ENCODE measurements at regions not wholly inside any gene's neighbourhood (a gene's known extent, or its start where the extent isn't known, plus 50 kb on each side); places are given as distances from the start of the nearest gene placed in this dataset.
"Not testable (repeated sequence)": the region's sequence is repeated elsewhere in the genome, so short reads cannot be mapped to it uniquely, and the experiment has no call there.

DNA sequence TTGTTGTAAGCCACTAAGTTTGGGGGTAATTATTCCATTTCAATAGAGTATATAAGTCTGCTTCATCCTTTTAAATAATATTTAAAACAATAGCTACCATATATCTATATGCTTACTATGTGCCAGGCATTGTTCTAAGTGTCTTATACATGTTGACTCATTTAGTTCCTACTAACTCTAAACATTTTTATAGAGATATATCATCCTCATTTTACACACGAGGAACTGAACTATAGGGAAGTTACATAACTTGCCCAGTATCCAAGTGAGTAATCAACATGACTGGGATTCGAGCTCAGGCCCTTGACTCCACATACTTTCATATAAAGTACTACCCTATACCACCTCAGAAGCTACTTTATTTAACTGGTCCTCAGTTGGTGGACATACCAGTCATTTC, 175.3 kb upstream of the RAI2 start:
- CTCF ChIA-PET: no interaction called here

DNA sequence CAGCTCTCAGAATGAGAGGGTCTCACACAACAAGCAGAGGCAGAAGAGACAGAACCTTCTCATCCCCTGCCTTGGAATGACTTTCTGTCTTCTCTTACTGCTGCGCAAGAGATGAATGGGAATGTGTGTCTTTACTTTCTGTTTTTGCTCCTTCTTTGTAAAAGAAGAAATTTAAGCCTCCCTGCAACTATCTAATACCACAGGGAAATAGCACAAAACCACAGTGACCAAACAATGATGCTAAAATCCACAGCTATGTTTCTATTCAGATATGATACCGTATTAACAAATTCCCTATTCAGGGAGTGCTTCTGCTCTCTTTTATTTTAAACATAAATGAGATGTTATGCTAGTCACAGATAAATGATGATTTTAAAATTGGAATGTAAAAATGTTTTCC, 173.8 kb upstream of the RAI2 start:
- CTCF ChIA-PET: no interaction called here
- no CpG with 5 or more reads among the region's 2 CpGs for WGBS (ENCODE audit: insufficient coverage)
- Histone ChIP-seq H3K9me3 (ENCODE audit: control extremely low read depth in 1 of 5, control insufficient read depth in 4 of 5, insufficient read depth in 2 of 5, low read depth in 1 of 5, low read length in 4 of 5) (peaks cover 0 to 3% (median 0%) of the 10 kb centered on the region in 5 experiments), H3K4me3 (ENCODE audit: control insufficient read depth in 1 of 7, extremely low read depth in 1 of 7, insufficient read depth in 4 of 7, low read depth in 2 of 7, low read length in 6 of 7) (no peak overlapping the region), H3K36me3 (ENCODE audit: control insufficient read depth in 4 of 4, insufficient read depth in 4 of 4, low read length in 3 of 4) (no peaks in the 10 kb centered on the region), H3K4me1 (ENCODE audit: control extremely low read depth in 1 of 4, control insufficient read depth in 4 of 4, insufficient read depth in 4 of 4, low read length in 3 of 4) (peaks cover 0 to 10% (median 0%) of the 10 kb centered on the region in 4 experiments), H3K27me3 (replicated peaks in 2 of 5; ENCODE audit: control insufficient read depth in 4 of 5, insufficient read depth in 5 of 5, low read length in 4 of 5) (no peaks in the 10 kb centered on the region), H3K27ac (ENCODE audit: insufficient read depth in 1 of 2, low read depth in 1 of 2, low read length in 2 of 2, poor library complexity in 1 of 2, severe bottlenecking in 2 of 2) (no peak overlapping the region)
- DNase-seq: peak in 2 of 3 donors; percentile 2 to 4
- POLR2A ChIA-PET: no interaction called here

More for the DNA sequence above, 175.3 kb upstream of the RAI2 start:
- 63% methylated on average over 2 of the region's 2 CpGs for WGBS (ENCODE audit: insufficient coverage)
- no peak for DNase-seq
- H3K4me1 ChIP-seq (ENCODE audit: control extremely low read depth in 1 of 4, control insufficient read depth in 4 of 4, insufficient read depth in 4 of 4, low read length in 3 of 4): peaks cover 0 to 10% (median 0%) of the 10 kb centered on the region in 4 experiments
- no peaks in the 10 kb centered on the region for H3K36me3 ChIP-seq (ENCODE audit: control insufficient read depth in 4 of 4, insufficient read depth in 4 of 4, low read length in 3 of 4)
- H3K27me3 ChIP-seq (replicated peaks in 2 of 5; ENCODE audit: control insufficient read depth in 4 of 5, insufficient read depth in 5 of 5, low read length in 4 of 5): no peaks in the 10 kb centered on the region
- H3K4me3 ChIP-seq (ENCODE audit: control insufficient read depth in 1 of 7, extremely low read depth in 1 of 7, insufficient read depth in 4 of 7, low read depth in 2 of 7, low read length in 6 of 7): no peak overlapping the region
- H3K9me3 ChIP-seq (ENCODE audit: control extremely low read depth in 1 of 5, control insufficient read depth in 4 of 5, insufficient read depth in 2 of 5, low read depth in 1 of 5, low read length in 4 of 5): peaks cover 0 to under 1% (median 0%) of the 10 kb centered on the region in 5 experiments
- POLR2A ChIA-PET: no interaction called here
- H3K27ac ChIP-seq (ENCODE audit: insufficient read depth in 1 of 2, low read depth in 1 of 2, low read length in 2 of 2, poor library complexity in 1 of 2, severe bottlenecking in 2 of 2): no peak overlapping the region

DNA sequence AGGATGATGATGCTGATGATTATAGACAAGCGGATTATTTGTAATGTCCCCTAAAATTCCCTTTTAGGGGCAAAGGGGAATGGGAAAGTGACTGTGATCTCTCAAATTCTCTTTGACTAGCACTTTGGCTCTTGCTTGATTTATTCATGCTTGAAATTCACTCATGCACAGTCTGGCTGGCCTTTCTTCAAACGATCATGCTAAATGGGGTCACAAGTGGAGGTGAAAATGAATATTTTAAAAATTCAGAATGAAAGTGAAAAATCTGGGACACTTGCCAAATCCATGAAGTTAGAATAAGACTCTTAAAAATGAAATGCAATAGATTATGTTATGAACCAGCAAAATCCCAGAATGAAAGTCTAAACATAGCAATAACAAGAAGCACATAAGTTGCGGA, 173.4 kb upstream of the RAI2 start:
- no peaks in the 10 kb centered on the region for H3K27me3 ChIP-seq (replicated peaks in 2 of 5; ENCODE audit: control insufficient read depth in 4 of 5, insufficient read depth in 5 of 5, low read length in 4 of 5)
- no peak overlapping the region for H3K27ac ChIP-seq (ENCODE audit: insufficient read depth in 1 of 2, low read depth in 1 of 2, low read length in 2 of 2, poor library complexity in 1 of 2, severe bottlenecking in 2 of 2)
- peaks cover 0 to 3% (median 0%) of the 10 kb centered on the region in 5 experiments for H3K9me3 ChIP-seq (ENCODE audit: control extremely low read depth in 1 of 5, control insufficient read depth in 4 of 5, insufficient read depth in 2 of 5, low read depth in 1 of 5, low read length in 4 of 5)
- CTCF ChIA-PET: no interaction called here
- no peak for DNase-seq
- H3K36me3 ChIP-seq (ENCODE audit: control insufficient read depth in 4 of 4, insufficient read depth in 4 of 4, low read length in 3 of 4): no peaks in the 10 kb centered on the region
- H3K4me1 ChIP-seq (ENCODE audit: control extremely low read depth in 1 of 4, control insufficient read depth in 4 of 4, insufficient read depth in 4 of 4, low read length in 3 of 4): peaks cover 0 to 10% (median 0%) of the 10 kb centered on the region in 4 experiments
- 83% methylated on average over 1 of the region's 3 CpGs for WGBS (ENCODE audit: insufficient coverage)
- no peak overlapping the region for H3K4me3 ChIP-seq (ENCODE audit: control insufficient read depth in 1 of 7, extremely low read depth in 1 of 7, insufficient read depth in 4 of 7, low read depth in 2 of 7, low read length in 6 of 7)
- POLR2A ChIA-PET: no interaction called here

DNA sequence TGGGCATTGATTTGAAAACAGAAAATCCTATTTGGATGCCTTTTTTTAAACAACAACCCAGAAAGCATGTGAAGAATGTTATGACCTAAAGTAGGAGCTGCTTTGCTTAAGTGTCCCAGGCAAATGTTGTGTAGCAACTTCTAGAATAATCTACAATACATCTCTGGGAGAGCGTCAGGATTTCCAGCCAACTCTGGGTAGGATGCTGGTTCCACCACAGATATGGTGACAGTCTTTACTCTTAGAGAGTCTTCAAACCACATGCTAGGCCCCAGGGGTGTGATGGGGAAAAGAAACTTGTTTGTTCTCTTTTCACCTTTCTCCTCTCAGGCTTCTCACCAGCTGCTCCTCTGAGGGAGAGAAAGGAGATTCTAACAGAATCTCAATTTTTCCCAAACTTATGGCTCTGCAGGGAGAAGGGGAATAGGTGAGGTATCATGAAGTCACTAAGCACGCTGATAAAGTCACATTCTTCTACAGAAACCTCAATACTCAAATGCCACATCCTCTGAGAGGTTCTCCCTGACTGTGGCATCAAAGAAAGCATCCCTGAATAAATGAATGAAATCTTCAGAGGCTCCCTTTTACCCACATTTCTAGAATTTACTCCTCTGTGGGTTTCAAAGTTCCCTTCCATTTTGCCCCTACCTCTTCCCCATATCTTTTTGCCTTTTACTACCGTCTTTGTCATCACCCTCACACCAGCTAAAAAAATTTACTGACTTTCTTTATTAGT, 171.6 kb upstream of the RAI2 start:
- CTCF ChIA-PET: no interaction called here
- Histone ChIP-seq H3K36me3 (ENCODE audit: control insufficient read depth in 4 of 4, insufficient read depth in 4 of 4, low read length in 3 of 4) (no peaks in the 10 kb centered on the region), H3K9me3 (ENCODE audit: control extremely low read depth in 1 of 5, control insufficient read depth in 4 of 5, insufficient read depth in 2 of 5, low read depth in 1 of 5, low read length in 4 of 5) (peaks cover 0 to 3% (median 0%) of the 10 kb centered on the region in 5 experiments), H3K27ac (ENCODE audit: insufficient read depth in 1 of 2, low read depth in 1 of 2, low read length in 2 of 2, poor library complexity in 1 of 2, severe bottlenecking in 2 of 2) (no peak overlapping the region), H3K4me1 (ENCODE audit: control extremely low read depth in 1 of 4, control insufficient read depth in 4 of 4, insufficient read depth in 4 of 4, low read length in 3 of 4) (peaks cover 0 to 10% (median 0%) of the 10 kb centered on the region in 4 experiments), H3K27me3 (replicated peaks in 2 of 5; ENCODE audit: control insufficient read depth in 4 of 5, insufficient read depth in 5 of 5, low read length in 4 of 5) (no peaks in the 10 kb centered on the region), H3K4me3 (ENCODE audit: control insufficient read depth in 1 of 7, extremely low read depth in 1 of 7, insufficient read depth in 4 of 7, low read depth in 2 of 7, low read length in 6 of 7) (no peak overlapping the region)
- 100% methylated on average over 1 of the region's 3 CpGs for WGBS (ENCODE audit: insufficient coverage)
- no peak for DNase-seq
- POLR2A ChIA-PET: no interaction called here

DNA sequence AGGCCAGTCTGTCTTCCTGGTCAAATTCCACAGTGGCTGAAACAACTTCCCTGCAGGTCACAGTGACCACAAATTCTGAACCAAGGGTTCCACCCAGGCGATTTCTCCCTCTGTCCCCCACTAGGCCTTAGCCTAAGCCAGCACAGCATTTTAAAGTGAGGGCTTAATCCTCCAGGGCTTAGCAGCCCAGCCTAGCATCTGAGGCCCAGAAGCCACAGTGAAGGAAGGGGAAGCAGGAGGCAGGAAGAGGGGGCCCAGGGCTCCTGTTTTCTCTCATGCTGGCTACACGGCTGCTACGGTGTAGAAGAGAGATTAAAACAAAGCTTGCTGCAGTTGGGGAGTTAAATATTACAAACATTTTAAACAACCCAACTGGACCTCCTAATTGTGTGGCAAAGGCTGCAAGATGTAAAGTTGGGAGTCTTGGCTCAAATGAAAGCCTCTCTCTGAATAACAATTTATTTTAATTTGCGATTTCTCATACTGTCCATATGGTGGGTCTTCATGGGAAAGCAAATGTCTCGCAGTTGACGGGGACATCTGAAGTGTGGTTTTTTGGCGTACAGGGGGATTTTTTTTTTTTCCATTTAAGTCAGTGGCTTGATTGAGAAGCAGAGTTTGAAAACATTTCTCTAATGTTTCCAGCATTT, 170.8 kb upstream of the RAI2 start:
- CTCF ChIA-PET: no interaction called here
- WGBS (ENCODE audit: insufficient coverage): 63% methylated on average over 3 of the region's 7 CpGs

DNA sequence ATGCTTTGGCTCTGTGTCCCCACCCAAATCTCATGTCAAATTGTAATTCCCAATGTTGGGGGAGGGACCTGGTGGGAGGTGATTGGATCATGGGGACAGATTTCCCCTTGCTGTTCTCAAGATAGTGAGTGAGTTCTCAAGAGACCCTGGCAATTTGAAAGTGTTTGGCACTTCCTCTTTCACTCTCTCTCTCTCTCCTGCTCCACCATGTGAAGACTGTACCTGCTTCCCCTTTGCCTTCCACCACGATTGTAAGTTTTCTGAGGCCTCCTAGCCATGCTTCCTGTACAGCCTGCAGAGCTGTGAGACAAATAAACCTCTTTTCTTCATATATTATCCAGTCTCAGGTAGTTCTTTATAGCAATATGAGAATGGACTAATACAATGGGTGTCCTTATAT, 169.6 kb upstream of the RAI2 start:
- H3K4me1 ChIP-seq (ENCODE audit: control extremely low read depth in 1 of 4, control insufficient read depth in 4 of 4, insufficient read depth in 4 of 4, low read length in 3 of 4); H3K9me3 ChIP-seq (ENCODE audit: control extremely low read depth in 1 of 5, control insufficient read depth in 4 of 5, insufficient read depth in 2 of 5, low read depth in 1 of 5, low read length in 4 of 5); CTCF ChIA-PET; H3K27me3 ChIP-seq (replicated peaks in 2 of 5; ENCODE audit: control insufficient read depth in 4 of 5, insufficient read depth in 5 of 5, low read length in 4 of 5); H3K4me3 ChIP-seq (ENCODE audit: control insufficient read depth in 1 of 7, extremely low read depth in 1 of 7, insufficient read depth in 4 of 7, low read depth in 2 of 7, low read length in 6 of 7); H3K27ac ChIP-seq (ENCODE audit: insufficient read depth in 1 of 2, low read depth in 1 of 2, low read length in 2 of 2, poor library complexity in 1 of 2, severe bottlenecking in 2 of 2); H3K36me3 ChIP-seq (ENCODE audit: control insufficient read depth in 4 of 4, insufficient read depth in 4 of 4, low read length in 3 of 4); POLR2A ChIA-PET: not testable (repeated sequence)
- 43% methylated on average over 1 of the region's 1 CpG for WGBS (ENCODE audit: insufficient coverage)
- peak in 2 of 3 donors; percentile 60 to 73 for DNase-seq

More for the DNA sequence above, 170.8 kb upstream of the RAI2 start:
- H3K27me3 ChIP-seq (replicated peaks in 2 of 5; ENCODE audit: control insufficient read depth in 4 of 5, insufficient read depth in 5 of 5, low read length in 4 of 5): no peaks in the 10 kb centered on the region
- H3K4me3 ChIP-seq (ENCODE audit: control insufficient read depth in 1 of 7, extremely low read depth in 1 of 7, insufficient read depth in 4 of 7, low read depth in 2 of 7, low read length in 6 of 7): no peak overlapping the region
- H3K36me3 ChIP-seq (ENCODE audit: control insufficient read depth in 4 of 4, insufficient read depth in 4 of 4, low read length in 3 of 4): no peaks in the 10 kb centered on the region
- peak in 2 of 3 donors; percentile 47 to 64 for DNase-seq
- H3K9me3 ChIP-seq (ENCODE audit: control extremely low read depth in 1 of 5, control insufficient read depth in 4 of 5, insufficient read depth in 2 of 5, low read depth in 1 of 5, low read length in 4 of 5): peaks cover 0 to 3% (median 0%) of the 10 kb centered on the region in 5 experiments
- H3K4me1 ChIP-seq (ENCODE audit: control extremely low read depth in 1 of 4, control insufficient read depth in 4 of 4, insufficient read depth in 4 of 4, low read length in 3 of 4): peaks cover 0 to 10% (median 0%) of the 10 kb centered on the region in 4 experiments
- POLR2A ChIA-PET: no interaction called here
- H3K27ac ChIP-seq (ENCODE audit: insufficient read depth in 1 of 2, low read depth in 1 of 2, low read length in 2 of 2, poor library complexity in 1 of 2, severe bottlenecking in 2 of 2): no peak overlapping the region

DNA sequence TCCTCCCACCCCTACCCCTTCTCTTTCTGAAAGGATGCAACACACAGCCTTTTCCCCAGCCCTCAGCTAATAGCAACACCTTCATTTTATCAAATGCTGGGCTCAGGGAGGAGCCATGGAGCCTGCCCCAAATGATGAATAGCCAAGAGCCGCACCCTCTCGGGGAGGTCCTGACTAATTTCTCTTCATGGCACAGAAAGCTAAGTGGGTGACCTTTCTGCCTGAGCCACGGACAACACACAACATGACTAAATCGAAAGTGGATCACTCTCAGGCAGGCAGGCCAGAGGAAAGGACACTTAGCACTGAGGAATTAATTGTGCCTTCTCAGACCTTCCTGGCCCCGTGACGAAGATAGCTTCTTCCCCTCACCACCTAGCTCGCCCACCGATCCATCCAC, 165.1 kb upstream of the RAI2 start:
- WGBS (ENCODE audit: insufficient coverage): 79% methylated on average over 7 of the region's 8 CpGs
- Histone ChIP-seq H3K9me3 (ENCODE audit: control extremely low read depth in 1 of 5, control insufficient read depth in 4 of 5, insufficient read depth in 2 of 5, low read depth in 1 of 5, low read length in 4 of 5) (peaks cover 0 to 2% (median 0%) of the 10 kb centered on the region in 5 experiments), H3K27ac (ENCODE audit: insufficient read depth in 1 of 2, low read depth in 1 of 2, low read length in 2 of 2, poor library complexity in 1 of 2, severe bottlenecking in 2 of 2) (no peak overlapping the region), H3K4me3 (ENCODE audit: control insufficient read depth in 1 of 7, extremely low read depth in 1 of 7, insufficient read depth in 4 of 7, low read depth in 2 of 7, low read length in 6 of 7) (no peak overlapping the region), H3K27me3 (replicated peaks in 2 of 5; ENCODE audit: control insufficient read depth in 4 of 5, insufficient read depth in 5 of 5, low read length in 4 of 5) (peaks cover 0 to 2% (median 0%) of the 10 kb centered on the region in 5 experiments), H3K36me3 (ENCODE audit: control insufficient read depth in 4 of 4, insufficient read depth in 4 of 4, low read length in 3 of 4) (no peaks in the 10 kb centered on the region), H3K4me1 (ENCODE audit: control extremely low read depth in 1 of 4, control insufficient read depth in 4 of 4, insufficient read depth in 4 of 4, low read length in 3 of 4) (no peaks in the 10 kb centered on the region)
- no peak for DNase-seq
- POLR2A ChIA-PET: interaction anchor here (0.7 kb wide), 1 partner anchor 790 kb away, joined by 3 read pairs; no protein-coding TSS in a partner anchor
- CTCF ChIA-PET: no interaction called here

All from common myeloid progenitor, CD34-positive (primary cell).